Mammary epithelial cell (primary cell): ENCODE measurements at regions not wholly inside any gene's neighbourhood (a gene's known extent, or its start where the extent isn't known, plus 50 kb on each side); places are given as distances from the start of the nearest gene placed in this dataset.
"Not testable (repeated sequence)": the region's sequence is repeated elsewhere in the genome, so short reads cannot be mapped to it uniquely, and the experiment has no call there.

ENCODE experiments used
- EZH2 ChIP-seq: IDR thresholded peaks from 2 replicates; pipeline ENCODE4 v1.6.1; 2012; ENCODE audit warnings: low read length, inconsistent platforms, borderline replicate concordance
- TF ChIP-seq, protein P1 (sequence below), 2 donors: IDR thresholded peaks in 1 of 2; conservative IDR thresholded peaks in 1 of 2; 2 replicates each; pipeline ENCODE4 v1.5.1; 2011 to 2012; ENCODE audit warnings: inconsistent platforms in 2 of 2, low read length in 2 of 2, mild to moderate bottlenecking in 2 of 2, control low read depth in 1 of 2, low read depth in 1 of 2; ENCODE audit not compliant: insufficient read depth in 1 of 2; ENCODE audit errors: extremely low read depth in 1 of 2

DNA sequence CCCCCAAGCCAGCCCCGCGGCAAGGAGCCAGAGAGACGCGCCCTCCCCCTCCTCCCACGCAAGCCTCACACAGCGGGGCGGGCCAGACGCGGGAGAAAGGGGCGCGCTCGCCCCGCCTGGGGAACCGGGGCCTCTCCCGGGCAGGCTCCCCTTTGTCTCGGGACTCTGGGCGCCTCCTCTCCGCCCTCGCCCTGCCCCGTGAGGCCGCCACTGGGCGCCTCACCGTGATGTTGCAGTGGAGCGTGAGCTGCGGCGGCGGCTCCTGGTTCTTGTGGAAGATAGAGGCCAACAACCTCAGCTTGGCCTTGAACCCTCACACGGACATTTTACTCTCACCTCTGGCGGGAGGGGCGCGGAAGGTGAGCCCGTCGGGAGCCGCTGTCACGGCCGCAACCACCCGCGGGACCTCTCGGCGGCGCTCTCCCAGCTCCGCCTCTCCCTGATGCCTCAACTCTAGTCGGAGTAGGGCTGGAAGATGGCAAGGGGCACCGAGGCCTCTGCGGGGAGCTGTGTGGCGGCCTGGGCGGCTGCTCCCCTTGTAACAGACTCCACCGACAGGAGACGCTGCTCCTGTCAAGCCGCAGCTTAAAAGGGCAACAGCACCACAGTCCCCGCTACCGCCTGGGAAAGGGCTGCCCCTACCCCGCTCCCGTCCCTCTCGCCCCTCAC lies 179.2 kb upstream of the ZSCAN2 start:
- TF ChIP-seq, protein P1, sequence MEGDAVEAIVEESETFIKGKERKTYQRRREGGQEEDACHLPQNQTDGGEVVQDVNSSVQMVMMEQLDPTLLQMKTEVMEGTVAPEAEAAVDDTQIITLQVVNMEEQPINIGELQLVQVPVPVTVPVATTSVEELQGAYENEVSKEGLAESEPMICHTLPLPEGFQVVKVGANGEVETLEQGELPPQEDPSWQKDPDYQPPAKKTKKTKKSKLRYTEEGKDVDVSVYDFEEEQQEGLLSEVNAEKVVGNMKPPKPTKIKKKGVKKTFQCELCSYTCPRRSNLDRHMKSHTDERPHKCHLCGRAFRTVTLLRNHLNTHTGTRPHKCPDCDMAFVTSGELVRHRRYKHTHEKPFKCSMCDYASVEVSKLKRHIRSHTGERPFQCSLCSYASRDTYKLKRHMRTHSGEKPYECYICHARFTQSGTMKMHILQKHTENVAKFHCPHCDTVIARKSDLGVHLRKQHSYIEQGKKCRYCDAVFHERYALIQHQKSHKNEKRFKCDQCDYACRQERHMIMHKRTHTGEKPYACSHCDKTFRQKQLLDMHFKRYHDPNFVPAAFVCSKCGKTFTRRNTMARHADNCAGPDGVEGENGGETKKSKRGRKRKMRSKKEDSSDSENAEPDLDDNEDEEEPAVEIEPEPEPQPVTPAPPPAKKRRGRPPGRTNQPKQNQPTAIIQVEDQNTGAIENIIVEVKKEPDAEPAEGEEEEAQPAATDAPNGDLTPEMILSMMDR (conservative IDR thresholded peaks at IDR 0.05 in 1 of 2, IDR thresholded peaks at IDR 0.05 in 1 of 2; ENCODE audit: extremely low read depth in 1 of 2, insufficient read depth in 1 of 2, low read depth in 1 of 2, low read length in 2 of 2) = not testable (repeated sequence)
- TF ChIP-seq EZH2 = not testable (repeated sequence)
